ENCODE measurements at regions not wholly inside any gene's neighbourhood (a gene's known extent, or its start where the extent isn't known, plus 50 kb on each side); places are given as distances from the start of the nearest gene placed in this dataset.

- ChIA-PET POLR2A (no interaction called here), CTCF (no interaction called here)
- intact Hi-C loops (cut with micrococcal nuclease) (no loop called here), dilution Hi-C loops (cut with MboI; ENCODE audit: extremely low pct_ligation_motif_present, low sequenced_read_pairs) (no loop called here)
- no peaks in the 10 kb centered on the region for H3K9me1 ChIP-seq (replicated peaks; ENCODE audit: control insufficient read depth, extremely low read depth, insufficient read depth, low read length)
- H3K9ac ChIP-seq (replicated peaks; ENCODE audit: extremely low read depth, insufficient read depth, low read length) = no peak overlapping the region
- FAIRE-seq (no peak), DNase-seq (ENCODE audit: low read depth, low spot score) (no peak)
- H3K27me3 ChIP-seq (ENCODE audit: control insufficient read depth in 2 of 2, insufficient read depth in 2 of 2, low read length in 2 of 2) = no peaks in the 10 kb centered on the region
- H3K4me2 ChIP-seq (ENCODE audit: insufficient read depth, low read length) = no peak overlapping the region
- no peak overlapping the region for H2AFZ ChIP-seq (ENCODE audit: low read depth, low read length)
- no peak overlapping the region for H3K4me3 ChIP-seq (replicated peaks in 1 of 3; ENCODE audit: insufficient read depth in 1 of 3, low read depth in 1 of 3, low read length in 3 of 3)
- no TSS peak for BruUV-seq (replicated peaks)
- peaks cover 5% of the 10 kb centered on the region for H3K9me3 ChIP-seq (replicated peaks; ENCODE audit: control insufficient read depth, insufficient read depth, low read length)
- no peaks in the 10 kb centered on the region for H3K4me1 ChIP-seq (ENCODE audit: control insufficient read depth, extremely low read depth, insufficient read depth, low read length)
- H4K20me1 ChIP-seq (replicated peaks; ENCODE audit: control insufficient read depth, extremely low read depth, insufficient read depth, low read length) = no peaks in the 10 kb centered on the region
- H3K27ac ChIP-seq (ENCODE audit: insufficient read depth, low read depth, low read length) = no peak overlapping the region
- TF ChIP-seq POLR2A (IDR thresholded peaks at IDR 0.05; ENCODE audit: low read depth, low read length) (no peak), GATA2 (IDR thresholded peaks at IDR 0.05; ENCODE audit: insufficient read depth, insufficient read length, low read depth, low read length) (no peak), MYC (IDR thresholded peaks at IDR 0.05; ENCODE audit: low read depth, low read length) (no peak), EZH2 (IDR thresholded peaks at IDR 0.05; ENCODE audit: borderline replicate concordance, low read depth, low read length, severe bottlenecking) (no peak)
- no peaks in the 10 kb centered on the region for H3K79me2 ChIP-seq (ENCODE audit: control insufficient read depth, insufficient read depth, low read length)
- no peaks in the 10 kb centered on the region for H3K36me3 ChIP-seq (ENCODE audit: control insufficient read depth in 2 of 2, extremely low read depth in 1 of 2, insufficient read depth in 2 of 2, low read length in 2 of 2)
Measured at GRCh38 chr18:37714691-37715090, 149.1 kb upstream of the CELF4 start.

- no peaks in the 10 kb centered on the region for H3K79me2 ChIP-seq (ENCODE audit: control insufficient read depth, insufficient read depth, low read length)
- no peak overlapping the region for H3K4me3 ChIP-seq (replicated peaks in 1 of 3; ENCODE audit: insufficient read depth in 1 of 3, low read depth in 1 of 3, low read length in 3 of 3)
- H3K9ac ChIP-seq (replicated peaks; ENCODE audit: extremely low read depth, insufficient read depth, low read length) = no peak overlapping the region
- peaks cover 7% of the 10 kb centered on the region for H3K9me3 ChIP-seq (replicated peaks; ENCODE audit: control insufficient read depth, insufficient read depth, low read length)
- no peak for TF ChIP-seq CTCF (IDR thresholded peaks at IDR 0.05; ENCODE audit: extremely low read depth in 1 of 2, insufficient read depth in 1 of 2, low read depth in 1 of 2, low read length in 2 of 2)
- no peak for TF ChIP-seq EZH2 (IDR thresholded peaks at IDR 0.05; ENCODE audit: borderline replicate concordance, low read depth, low read length, severe bottlenecking)
- no peak for TF ChIP-seq MYC (IDR thresholded peaks at IDR 0.05; ENCODE audit: low read depth, low read length)
- no peak for TF ChIP-seq MAX (IDR thresholded peaks at IDR 0.05; ENCODE audit: insufficient read depth, insufficient read length)
- TF ChIP-seq JUN (IDR thresholded peaks at IDR 0.05; ENCODE audit: borderline replicate concordance, insufficient read depth, insufficient read length, low read depth) = no peak
- TF ChIP-seq GATA2 (IDR thresholded peaks at IDR 0.05; ENCODE audit: insufficient read depth, insufficient read length, low read depth, low read length) = no peak
- TF ChIP-seq POLR2AphosphoS5 (IDR thresholded peaks at IDR 0.05; ENCODE audit: insufficient read depth, low read depth, low read length) = no peak
- no peak for TF ChIP-seq POLR2A (IDR thresholded peaks at IDR 0.05; ENCODE audit: low read depth, low read length)
- TF ChIP-seq FOS (IDR thresholded peaks at IDR 0.05; ENCODE audit: borderline replicate concordance, insufficient read depth, low read length) = no peak
- BruUV-seq (replicated peaks) = no TSS peak
- no peaks in the 10 kb centered on the region for H3K27me3 ChIP-seq (ENCODE audit: control insufficient read depth in 2 of 2, insufficient read depth in 2 of 2, low read length in 2 of 2)
- DNase-seq (ENCODE audit: low read depth, low spot score) (no peak), FAIRE-seq (no peak)
- H3K27ac ChIP-seq (ENCODE audit: insufficient read depth, low read depth, low read length) = no peak overlapping the region
- H3K36me3 ChIP-seq (ENCODE audit: control insufficient read depth in 2 of 2, extremely low read depth in 1 of 2, insufficient read depth in 2 of 2, low read length in 2 of 2) = no peaks in the 10 kb centered on the region
- intact Hi-C loops (cut with micrococcal nuclease) = no loop called here
- no peaks in the 10 kb centered on the region for H3K4me1 ChIP-seq (ENCODE audit: control insufficient read depth, extremely low read depth, insufficient read depth, low read length)
- ChIA-PET POLR2A (no interaction called here), CTCF (no interaction called here)
- H4K20me1 ChIP-seq (replicated peaks; ENCODE audit: control insufficient read depth, extremely low read depth, insufficient read depth, low read length) = no peaks in the 10 kb centered on the region
- H2AFZ ChIP-seq (ENCODE audit: low read depth, low read length) = no peak overlapping the region
- dilution Hi-C loops (cut with MboI; ENCODE audit: extremely low pct_ligation_motif_present, low sequenced_read_pairs) = no loop called here
- H3K9me1 ChIP-seq (replicated peaks; ENCODE audit: control insufficient read depth, extremely low read depth, insufficient read depth, low read length) = no peaks in the 10 kb centered on the region
- no peak overlapping the region for H3K4me2 ChIP-seq (ENCODE audit: insufficient read depth, low read length)
Measured at GRCh38 chr18:37712776-37713175, 147.2 kb upstream of the CELF4 start.

All from endothelial cell of umbilical vein (primary cell).